ENCODE measurements at regions not wholly inside any gene's neighbourhood (a gene's known extent, or its start where the extent isn't known, plus 50 kb on each side); places are given as distances from the start of the nearest gene placed in this dataset.

- DNase-seq: no peak
Measured at GRCh38 chr17:79520167-79521165, 90.4 kb downstream of the RBFOX3 start.

- no peak for DNase-seq
Measured at GRCh38 chr17:79519601-79520000, 91.2 kb downstream of the RBFOX3 start.

GRCh38 chr17:79518585-79519523, 92.0 kb downstream of the RBFOX3 start:
- no peak for DNase-seq

- no peak for DNase-seq
Measured at GRCh38 chr17:79517827-79518584, 92.8 kb downstream of the RBFOX3 start.

- no peak for DNase-seq
Measured at GRCh38 chr17:79515646-79516571, 94.9 kb downstream of the RBFOX3 start.

GRCh38 chr17:79515110-79515509, 95.7 kb downstream of the RBFOX3 start:
- no peak for DNase-seq

GRCh38 chr17:79513820-79514535, 96.9 kb downstream of the RBFOX3 start:
- no peak for DNase-seq

- no peak for DNase-seq
Measured at GRCh38 chr17:79513206-79513605, 97.6 kb downstream of the RBFOX3 start.

- DNase-seq: no peak
Measured at GRCh38 chr17:79511471-79511870, 99.4 kb downstream of the RBFOX3 start.

GRCh38 chr17:79510071-79510470, 100.8 kb downstream of the RBFOX3 start:
- no peak for DNase-seq

GRCh38 chr17:79509490-79509889, 101.4 kb downstream of the RBFOX3 start:
- DNase-seq: no peak

GRCh38 chr17:79509008-79509407, 101.8 kb downstream of the RBFOX3 start:
- DNase-seq: no peak

- no peak for DNase-seq
Measured at GRCh38 chr17:79508291-79508716, 102.5 kb downstream of the RBFOX3 start.

GRCh38 chr17:79506955-79507354, 103.9 kb downstream of the RBFOX3 start:
- no peak for DNase-seq

GRCh38 chr17:79506150-79506870, 104.5 kb downstream of the RBFOX3 start:
- no peak for DNase-seq

- DNase-seq: no peak
Measured at GRCh38 chr17:79505199-79505598, 105.7 kb downstream of the RBFOX3 start.

GRCh38 chr17:79504181-79504605, 106.7 kb downstream of the RBFOX3 start:
- no peak for DNase-seq

- no peak for DNase-seq
Measured at GRCh38 chr17:79503126-79503839, 107.6 kb downstream of the RBFOX3 start.

- no peak for DNase-seq
Measured at GRCh38 chr17:79501910-79502309, 108.9 kb downstream of the RBFOX3 start.
